HG03139 (cell line): ENCODE measurements at regions not wholly inside any gene's neighbourhood (a gene's known extent, or its start where the extent isn't known, plus 50 kb on each side); places are given as distances from the start of the nearest gene placed in this dataset.
"Not testable (repeated sequence)": the region's sequence is repeated elsewhere in the genome, so short reads cannot be mapped to it uniquely, and the experiment has no call there.

Experiments used
- ATAC-seq: cut with Tn5 transposase; IDR thresholded peaks from one replicate; pipeline ENCODE4 v1.9.1; 2021; ENCODE audit not compliant: unreplicated experiment

DNA sequence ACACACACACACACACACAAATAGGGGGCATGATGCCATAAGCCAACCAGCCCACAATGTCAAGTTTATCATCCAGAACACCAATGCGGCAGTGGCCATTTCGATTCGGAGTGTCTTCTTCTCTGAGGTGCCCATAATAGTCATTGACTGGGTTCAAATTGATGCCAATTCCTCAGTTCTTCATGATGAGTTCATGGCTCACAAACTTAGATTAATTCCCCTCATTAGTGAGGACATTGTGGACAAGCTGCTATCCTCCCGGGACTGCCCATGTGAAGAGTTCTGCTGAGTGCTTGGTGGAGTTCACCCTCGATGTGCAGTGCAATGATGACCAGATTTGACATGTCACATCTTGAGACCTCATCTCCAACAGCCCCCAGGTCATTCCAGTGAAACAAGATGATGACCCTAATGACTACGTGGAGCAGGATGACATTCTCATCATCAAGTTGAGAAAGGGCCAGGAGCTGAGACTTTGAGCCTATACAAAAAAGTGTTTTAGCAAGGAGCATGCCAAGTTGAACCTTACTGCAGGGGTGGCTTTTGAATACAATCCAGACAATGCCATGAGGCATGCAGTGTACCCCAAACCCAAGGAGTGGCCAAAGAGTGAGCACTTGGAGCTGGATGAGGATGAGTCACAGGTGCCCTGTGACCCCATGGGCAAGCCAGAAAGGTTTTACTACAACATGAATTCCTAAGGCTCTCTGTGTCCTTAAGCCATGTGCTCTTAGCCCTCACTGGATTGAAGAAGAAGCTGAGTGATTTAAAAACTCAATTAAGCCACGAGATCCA, 211.6 kb upstream of the SAMSN1 start:
- no peak for ATAC-seq

DNA sequence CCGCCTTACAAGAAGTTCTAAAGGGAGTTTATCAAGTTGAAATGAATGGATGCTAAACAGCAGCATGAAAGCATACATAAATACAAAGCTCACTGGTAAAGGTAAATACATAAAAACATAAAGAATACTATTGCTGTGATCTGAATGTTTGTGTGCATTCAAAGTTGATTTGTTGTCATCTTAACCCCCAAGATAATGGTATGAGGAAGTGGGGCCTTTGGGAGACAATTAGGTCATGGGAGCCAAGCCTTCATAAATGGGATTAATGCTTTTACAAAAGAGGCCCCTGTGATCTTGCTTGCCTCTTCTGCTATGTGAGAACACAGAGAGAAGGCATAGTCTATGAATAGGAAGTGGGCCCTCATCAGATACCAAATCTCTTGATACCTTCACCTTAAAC, 209.0 kb upstream of the SAMSN1 start:
- ATAC-seq = no peak

GRCh38 chr21:14754682-14755081, 208.6 kb upstream of the SAMSN1 start:
- ATAC-seq = no peak

- ATAC-seq = no peak
Measured at GRCh38 chr21:14754259-14754604, 208.1 kb upstream of the SAMSN1 start.

GRCh38 chr21:14753466-14754258, 207.5 kb upstream of the SAMSN1 start:
- ATAC-seq = no peak

GRCh38 chr21:14753069-14753465, 207.0 kb upstream of the SAMSN1 start:
- ATAC-seq = no peak

DNA sequence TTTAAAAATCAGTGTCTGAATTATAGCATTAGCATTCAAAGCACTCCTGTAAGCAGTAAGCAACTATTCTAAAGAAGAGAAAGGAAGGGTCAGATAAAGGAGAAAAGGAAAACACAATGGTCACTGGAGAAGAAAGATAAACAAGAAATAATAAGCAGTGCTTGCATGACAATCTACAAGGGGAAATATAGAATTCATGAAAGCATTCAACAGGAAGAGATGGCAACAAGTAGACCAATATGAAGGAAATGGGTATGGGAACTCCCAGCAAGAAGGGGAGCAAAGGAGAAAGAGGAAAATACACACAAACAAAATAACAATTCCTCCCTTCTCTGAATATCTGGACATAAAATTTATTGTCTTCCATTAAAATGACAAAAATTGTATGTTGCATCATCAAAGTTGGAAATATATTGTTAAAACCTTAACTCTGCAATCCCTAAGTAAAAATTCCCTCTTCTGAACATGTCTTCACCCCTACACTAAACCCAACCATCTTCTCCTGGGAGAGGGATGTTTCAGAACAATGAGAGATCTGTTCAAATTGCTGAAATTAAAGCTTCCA, 206.3 kb upstream of the SAMSN1 start:
- ATAC-seq = no peak

DNA sequence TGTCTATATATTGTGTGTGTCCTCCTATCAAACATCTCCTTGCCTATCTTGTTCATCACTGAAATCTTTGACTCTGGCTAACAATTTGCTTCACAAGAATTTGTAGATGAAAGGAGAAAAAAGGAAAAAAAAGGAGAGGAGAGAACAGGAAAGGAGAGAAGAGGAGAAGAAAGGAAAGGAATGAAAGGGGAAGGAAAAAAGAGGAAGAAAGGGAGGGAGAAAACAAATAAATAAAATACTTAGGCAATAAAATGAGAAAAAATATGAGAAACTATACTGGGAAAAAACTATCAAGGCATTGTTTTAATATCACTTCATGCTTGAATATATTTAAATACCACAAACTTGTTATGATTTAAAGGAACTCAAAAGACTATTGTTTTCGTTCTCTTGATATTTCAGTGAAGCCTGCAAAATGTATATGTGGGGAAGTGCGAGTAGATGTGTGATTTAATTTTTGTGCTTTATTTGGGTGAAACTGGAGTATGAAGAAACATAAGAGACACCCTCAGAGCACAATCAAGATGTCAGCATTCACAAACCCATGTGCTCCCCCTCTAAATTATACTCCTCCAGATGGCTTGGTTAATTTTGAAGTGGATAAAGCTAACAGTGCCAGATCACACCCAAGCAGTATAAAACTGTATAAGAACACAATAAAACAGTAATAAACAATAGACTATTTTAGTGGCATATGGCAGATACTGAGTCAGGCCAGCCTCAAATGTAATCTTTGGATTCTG, 205.7 kb upstream of the SAMSN1 start:
- ATAC-seq = no peak

GRCh38 chr21:14751011-14751410, 204.9 kb upstream of the SAMSN1 start:
- no peak for ATAC-seq

DNA sequence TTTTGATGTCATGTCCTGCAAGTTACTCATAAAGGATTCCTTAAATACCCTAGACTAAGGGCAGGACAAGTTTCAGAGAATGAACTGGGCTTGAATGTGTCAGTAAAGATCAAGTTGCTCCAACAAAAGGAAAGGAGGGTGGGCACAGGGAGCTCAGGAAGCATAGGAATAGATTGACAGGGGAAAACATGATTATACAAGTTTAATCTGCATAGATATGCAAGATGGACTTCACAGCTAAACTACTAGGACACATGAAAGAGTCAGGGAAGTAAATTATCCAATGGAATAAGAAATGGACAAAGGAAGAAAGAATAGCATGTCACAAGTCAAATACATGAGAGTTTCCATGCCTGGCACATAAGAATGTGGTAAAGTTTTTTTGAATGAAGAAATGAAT, 203.9 kb upstream of the SAMSN1 start:
- ATAC-seq = no peak

GRCh38 chr21:14748662-14749061, 202.5 kb upstream of the SAMSN1 start:
- ATAC-seq = no peak

DNA sequence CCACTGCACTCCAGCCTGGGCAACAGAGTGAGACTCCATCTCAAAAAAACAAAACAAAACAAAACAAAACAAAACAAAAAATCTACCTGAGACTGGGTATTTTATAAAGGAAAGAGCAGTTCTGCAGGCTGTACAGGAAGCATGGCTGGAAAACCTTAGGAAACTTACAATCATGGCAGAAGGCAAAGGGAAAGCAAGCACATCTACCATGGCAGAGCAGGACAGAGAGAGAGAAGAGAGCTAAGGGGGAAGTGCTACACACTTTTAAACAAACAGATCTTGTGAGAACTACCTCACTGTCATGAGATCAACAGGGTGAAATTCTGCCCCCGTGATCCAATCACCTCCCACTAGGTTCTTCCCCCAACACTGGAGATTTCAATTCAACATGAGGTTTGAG, 198.3 kb upstream of the SAMSN1 start:
- ATAC-seq = no peak

- ATAC-seq = no peak
Measured at GRCh38 chr21:14742119-14742518, 196.0 kb upstream of the SAMSN1 start.

GRCh38 chr21:14741256-14741655, 195.1 kb upstream of the SAMSN1 start:
- no peak for ATAC-seq

GRCh38 chr21:14740692-14741091, 194.6 kb upstream of the SAMSN1 start:
- ATAC-seq = no peak

DNA sequence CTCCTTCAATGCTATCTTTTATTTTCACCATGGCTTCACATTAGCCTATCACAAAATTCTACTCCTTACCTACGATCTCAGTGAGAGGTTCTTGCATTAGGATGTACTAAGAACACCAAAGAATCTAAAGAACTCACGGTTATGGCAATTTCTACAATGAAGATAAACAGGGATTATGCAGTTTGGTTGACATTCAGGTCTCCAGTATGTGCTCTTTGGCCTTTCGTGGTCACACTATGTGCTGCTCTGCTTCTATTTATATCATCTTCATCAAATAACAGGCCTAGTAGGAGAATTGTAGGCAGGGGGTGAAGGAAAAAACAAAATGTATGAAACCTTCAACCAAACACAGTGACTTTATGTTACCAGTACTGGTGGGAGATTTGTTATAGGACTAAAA, 194.0 kb upstream of the SAMSN1 start:
- ATAC-seq = no peak

GRCh38 chr21:14739590-14739989, 193.5 kb upstream of the SAMSN1 start:
- ATAC-seq = no peak

- ATAC-seq = not testable (repeated sequence)
Measured at GRCh38 chr21:14738576-14738975, 192.5 kb upstream of the SAMSN1 start.

DNA sequence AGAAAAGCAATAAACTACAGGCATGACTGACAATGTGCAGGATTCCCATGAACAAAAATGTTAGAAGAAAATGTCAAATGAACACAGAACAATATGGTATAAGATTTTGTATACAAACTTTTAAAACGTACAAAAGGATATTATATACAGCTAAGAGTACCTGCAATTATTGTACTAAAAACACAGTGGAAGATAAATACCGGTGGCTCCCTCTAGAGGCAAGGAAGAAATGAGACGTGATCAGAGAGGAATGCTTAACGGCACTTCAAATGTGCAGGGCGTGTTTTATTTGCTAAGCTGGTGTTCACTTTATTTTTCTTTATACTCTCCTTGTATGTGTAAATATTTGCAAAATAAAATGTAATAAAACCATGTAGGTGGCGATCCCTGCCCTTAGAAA, 191.8 kb upstream of the SAMSN1 start:
- no peak for ATAC-seq

DNA sequence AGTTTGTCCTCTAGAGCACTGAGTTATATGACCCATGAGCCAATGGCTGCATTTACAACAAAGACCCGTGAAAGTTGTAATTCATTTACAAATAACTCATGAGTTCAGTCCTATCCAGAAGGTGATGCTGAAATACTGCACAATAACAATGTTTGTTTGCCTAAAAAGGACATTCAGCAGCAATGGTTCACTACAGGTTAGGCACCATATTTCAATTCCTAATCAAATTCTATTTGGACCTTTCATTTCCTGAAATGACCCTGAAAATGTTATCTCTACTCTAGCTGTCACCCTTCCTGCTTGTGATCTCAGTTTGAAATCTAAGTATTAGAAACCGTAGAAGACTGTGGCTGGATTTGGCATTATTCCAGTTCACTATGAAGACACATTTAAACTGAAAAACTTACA, 191.2 kb upstream of the SAMSN1 start:
- ATAC-seq = no peak

GRCh38 chr21:14736672-14737071, 190.6 kb upstream of the SAMSN1 start:
- ATAC-seq = no peak
